GM12873 (cell line): ENCODE measurements at regions not wholly inside any gene's neighbourhood (a gene's known extent, or its start where the extent isn't known, plus 50 kb on each side); places are given as distances from the start of the nearest gene placed in this dataset.

ENCODE experiments used
- TF ChIP-seq, protein P1 (sequence below): IDR thresholded peaks from 2 replicates; pipeline ENCODE4 v1.5.1; 2012; ENCODE audit warnings: low read depth, mild to moderate bottlenecking, moderate library complexity, low read length, control low read depth; ENCODE audit not compliant: insufficient read depth; ENCODE audit errors: missing control alignments

DNA sequence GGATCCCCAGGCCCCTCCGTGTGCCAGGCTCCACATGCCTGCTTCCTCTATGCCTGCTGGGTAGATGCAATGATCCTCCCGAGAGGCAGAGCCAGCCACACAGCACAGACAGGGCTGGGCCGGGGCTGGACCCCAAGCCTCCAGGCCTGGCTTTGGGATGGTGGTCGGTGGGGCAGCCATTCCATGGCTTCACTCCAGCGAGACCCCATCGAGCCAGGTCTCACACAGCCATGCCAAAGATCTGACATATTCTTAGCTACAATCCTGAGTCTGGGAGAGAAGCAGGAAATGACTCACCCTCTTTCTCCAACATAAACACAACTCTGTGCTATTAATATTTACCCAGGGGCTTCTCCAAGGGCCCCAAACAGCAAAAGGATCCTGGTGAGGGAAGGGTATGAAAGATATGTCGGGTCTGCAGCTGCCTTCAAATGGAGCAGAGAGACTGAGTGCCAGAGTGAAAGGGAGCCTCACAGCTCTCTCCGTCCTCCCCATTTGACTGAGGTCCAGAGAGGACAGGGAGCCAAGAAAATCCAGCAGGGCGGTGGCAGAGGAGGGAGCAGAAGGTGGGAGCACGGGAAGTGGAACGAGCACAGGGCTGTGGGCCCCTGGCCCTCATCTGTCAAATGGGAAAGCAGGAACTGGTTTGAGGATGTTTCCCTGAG, 639.5 kb downstream of the MATN1 start:
- TF ChIP-seq, protein P1, sequence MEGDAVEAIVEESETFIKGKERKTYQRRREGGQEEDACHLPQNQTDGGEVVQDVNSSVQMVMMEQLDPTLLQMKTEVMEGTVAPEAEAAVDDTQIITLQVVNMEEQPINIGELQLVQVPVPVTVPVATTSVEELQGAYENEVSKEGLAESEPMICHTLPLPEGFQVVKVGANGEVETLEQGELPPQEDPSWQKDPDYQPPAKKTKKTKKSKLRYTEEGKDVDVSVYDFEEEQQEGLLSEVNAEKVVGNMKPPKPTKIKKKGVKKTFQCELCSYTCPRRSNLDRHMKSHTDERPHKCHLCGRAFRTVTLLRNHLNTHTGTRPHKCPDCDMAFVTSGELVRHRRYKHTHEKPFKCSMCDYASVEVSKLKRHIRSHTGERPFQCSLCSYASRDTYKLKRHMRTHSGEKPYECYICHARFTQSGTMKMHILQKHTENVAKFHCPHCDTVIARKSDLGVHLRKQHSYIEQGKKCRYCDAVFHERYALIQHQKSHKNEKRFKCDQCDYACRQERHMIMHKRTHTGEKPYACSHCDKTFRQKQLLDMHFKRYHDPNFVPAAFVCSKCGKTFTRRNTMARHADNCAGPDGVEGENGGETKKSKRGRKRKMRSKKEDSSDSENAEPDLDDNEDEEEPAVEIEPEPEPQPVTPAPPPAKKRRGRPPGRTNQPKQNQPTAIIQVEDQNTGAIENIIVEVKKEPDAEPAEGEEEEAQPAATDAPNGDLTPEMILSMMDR: no peak

GRCh38 chr1:30081379-30082102, 641.8 kb downstream of the MATN1 start:
- TF ChIP-seq, protein P1: no peak

DNA sequence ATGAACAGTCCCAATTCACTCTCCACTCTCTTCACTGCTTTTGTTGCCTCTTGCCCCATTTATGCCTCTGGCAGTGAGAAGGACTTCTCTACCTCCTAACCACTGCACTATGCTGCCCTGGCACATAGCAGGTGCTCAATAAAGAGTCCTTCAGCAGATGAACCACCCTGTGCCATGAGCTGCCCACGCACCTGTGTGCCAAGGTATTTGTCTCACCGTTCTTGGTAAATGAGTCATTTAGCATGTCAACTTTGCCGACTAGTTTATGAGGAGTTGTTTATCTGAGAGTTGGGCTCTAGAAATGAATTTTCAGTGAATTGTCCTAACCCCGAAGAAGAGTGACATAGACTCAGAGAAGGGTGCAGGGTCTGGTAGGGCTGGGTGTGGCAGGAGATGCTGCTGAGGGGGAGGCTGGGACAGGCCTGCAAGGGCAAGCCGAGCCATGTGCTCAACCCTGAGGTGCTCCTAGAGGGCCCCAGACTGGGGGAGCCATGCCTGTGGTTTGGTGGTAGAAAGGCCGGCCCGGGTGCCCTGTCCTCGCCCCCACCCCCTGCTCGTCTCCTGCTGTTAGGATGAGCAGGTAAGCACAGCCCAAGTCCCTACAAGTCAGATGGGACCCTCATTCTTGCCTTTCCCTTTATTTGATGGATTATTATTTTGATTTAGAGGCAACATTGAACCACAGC, 654.5 kb downstream of the MATN1 start:
- TF ChIP-seq, protein P1: no peak

DNA sequence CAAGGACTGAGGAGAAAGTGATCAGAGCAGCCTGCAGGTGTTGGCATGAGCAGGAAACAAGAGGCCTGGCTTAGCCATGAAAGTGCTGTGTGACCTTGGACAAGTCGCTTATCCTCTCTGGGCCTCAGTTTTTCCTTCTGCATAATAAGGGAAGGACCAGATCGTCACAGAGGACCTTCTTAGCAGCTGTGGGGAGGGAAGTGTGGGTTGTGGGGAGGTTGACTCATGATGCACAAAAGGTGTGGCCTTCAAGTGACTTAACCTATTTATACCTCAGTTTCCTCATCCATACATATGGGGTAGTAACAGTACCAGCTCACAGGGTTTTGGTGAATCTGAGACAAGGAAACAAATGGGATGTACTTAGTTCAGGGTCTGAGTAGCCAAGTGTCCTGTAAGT, 658.8 kb downstream of the MATN1 start:
- TF ChIP-seq, protein P1: no peak

GRCh38 chr1:30063621-30064280, 659.6 kb downstream of the MATN1 start:
- TF ChIP-seq, protein P1: no peak

DNA sequence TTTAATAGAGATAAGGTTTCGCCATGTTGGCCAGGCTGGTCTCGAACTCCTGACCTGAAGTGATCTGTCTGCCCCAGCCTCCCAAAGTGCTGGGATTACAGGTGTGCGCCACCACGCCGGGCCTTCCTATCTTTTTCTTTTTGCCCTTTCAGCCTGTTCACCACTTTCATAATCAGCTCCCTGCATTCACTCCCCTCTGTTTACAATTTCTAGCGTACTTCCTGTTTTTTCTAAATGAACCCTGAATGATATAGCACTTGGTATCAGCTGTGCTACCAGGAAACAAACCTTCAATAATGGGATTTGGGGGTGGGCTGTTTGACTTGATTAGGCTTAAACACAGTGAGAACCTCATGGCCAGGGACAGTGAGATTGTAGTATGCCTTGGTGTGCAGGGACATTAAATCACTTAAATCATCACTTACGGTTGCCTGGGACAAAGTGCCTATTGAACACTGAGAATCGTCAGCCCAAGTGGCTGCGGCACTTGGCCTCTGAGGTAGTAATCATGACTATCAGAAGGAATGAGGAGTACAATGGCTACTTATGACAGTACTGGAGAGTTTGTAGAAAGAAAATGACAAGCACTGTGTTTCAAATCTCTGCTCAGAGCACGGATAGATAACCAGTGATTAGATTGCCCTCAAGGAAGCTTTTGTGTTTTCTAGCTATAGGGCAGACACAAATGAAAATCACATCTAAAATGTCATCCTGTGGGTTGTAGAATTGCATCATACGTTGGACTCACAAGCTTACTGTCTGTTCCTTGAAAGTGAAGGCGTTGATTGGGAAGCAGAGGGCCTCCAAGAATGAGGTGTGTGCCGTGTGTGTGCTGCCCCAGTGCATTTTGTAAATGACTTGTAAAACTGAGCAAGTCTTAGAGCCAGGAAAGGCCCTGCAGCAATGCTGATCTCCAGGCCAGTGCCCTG, 661.8 kb downstream of the MATN1 start:
- TF ChIP-seq, protein P1: no peak
